NB4 (cell line): ENCODE measurements at regions not wholly inside any gene's neighbourhood (a gene's known extent, or its start where the extent isn't known, plus 50 kb on each side); places are given as distances from the start of the nearest gene placed in this dataset.

Experiments
- DNase-seq: peaks from one replicate; pipeline ENCODE4 v3.0.0; 2010; ENCODE audit warnings: low read depth
- H3K4me3 ChIP-seq: one replicate; pipeline ENCODE4 v1.5.1; 2011; ENCODE audit warnings: mild to moderate bottlenecking, low read depth, low read length, moderate library complexity
- CTCF ChIP-seq: IDR thresholded peaks from one replicate; pipeline ENCODE4 v1.5.1; 2012; ENCODE audit warnings: low read depth, low read length
- MYC ChIP-seq: IDR thresholded peaks from 2 replicates; pipeline ENCODE4 v1.6.1; 2011; ENCODE audit warnings: low read depth, low read length
- POLR2A ChIP-seq: IDR thresholded peaks from 2 replicates; pipeline ENCODE4 v1.6.1; 2011; ENCODE audit warnings: mild to moderate bottlenecking; ENCODE audit not compliant: insufficient read length; ENCODE audit errors: extremely low read depth
- TF ChIP-seq, protein P1 (sequence below): IDR thresholded peaks from 2 replicates; pipeline ENCODE4 v1.6.1; 2011; ENCODE audit warnings: low read depth, low read length

GRCh38 chr10:113301342-113301984 lies 251.4 kb upstream of the HABP2 start:
- peak; percentile 24 for TF ChIP-seq CTCF
- no peak for TF ChIP-seq POLR2A
- DNase-seq, result peak; percentile 36
- H3K4me3 ChIP-seq, result no peak overlapping the region

GRCh38 chr10:113302062-113302461 lies 250.8 kb upstream of the HABP2 start:
- no peak for DNase-seq
- TF ChIP-seq MYC (no peak), POLR2A (no peak), CTCF (no peak)
- TF ChIP-seq, protein P1, sequence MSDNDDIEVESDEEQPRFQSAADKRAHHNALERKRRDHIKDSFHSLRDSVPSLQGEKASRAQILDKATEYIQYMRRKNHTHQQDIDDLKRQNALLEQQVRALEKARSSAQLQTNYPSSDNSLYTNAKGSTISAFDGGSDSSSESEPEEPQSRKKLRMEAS, result no peak
- no peak overlapping the region for H3K4me3 ChIP-seq

DNA sequence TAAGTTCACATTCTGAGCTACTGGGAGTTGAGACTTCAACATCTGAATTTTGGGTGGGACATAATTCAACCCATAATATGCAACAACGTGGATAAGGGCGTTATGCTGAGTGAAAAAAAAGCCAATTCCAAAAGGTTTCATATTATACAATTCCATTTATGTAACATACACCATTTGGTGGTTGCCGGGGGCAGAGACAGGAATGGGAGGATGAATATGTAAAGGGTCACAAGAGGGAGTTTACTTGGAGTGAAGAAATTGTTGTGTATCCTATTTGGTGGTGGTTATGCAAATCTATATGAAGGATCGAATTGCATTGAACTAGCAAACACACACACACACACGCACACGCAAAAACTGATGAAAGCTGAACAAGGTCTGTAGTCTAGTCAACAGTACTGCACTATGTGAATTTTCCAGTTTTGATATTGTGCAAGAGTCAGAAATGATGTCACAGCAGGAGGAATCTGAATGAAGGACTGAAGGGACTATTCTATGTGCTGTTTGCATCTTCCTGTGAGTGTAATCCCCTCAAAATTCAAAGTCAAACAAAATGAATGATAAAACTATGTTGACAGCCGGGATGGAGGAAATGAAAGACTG lies 249.2 kb upstream of the HABP2 start:
- no peak for DNase-seq
- TF ChIP-seq, protein P1, result no peak
- TF ChIP-seq MYC, result no peak
- TF ChIP-seq POLR2A, result no peak
- no peak for TF ChIP-seq CTCF
- no peak overlapping the region for H3K4me3 ChIP-seq

DNA sequence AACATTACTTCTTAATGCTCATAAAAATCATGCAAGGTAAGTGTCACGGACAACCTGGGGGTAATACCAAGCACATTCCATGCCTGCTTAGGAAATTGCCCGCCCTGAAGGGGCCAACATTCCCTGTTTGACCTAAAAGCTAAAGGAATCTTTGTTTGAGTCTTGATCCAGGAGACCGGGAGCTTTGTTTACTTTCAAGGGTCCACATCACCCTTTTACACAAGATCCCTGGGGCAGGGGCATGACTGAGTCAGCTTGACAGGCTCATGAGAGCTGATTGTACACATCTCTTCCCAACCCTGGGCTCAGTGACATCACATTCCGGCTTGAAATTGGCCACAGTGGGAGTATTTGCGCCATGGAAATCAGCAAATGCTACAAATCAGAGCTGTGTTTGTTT lies 248.1 kb upstream of the HABP2 start:
- H3K4me3 ChIP-seq, result no peak overlapping the region
- TF ChIP-seq CTCF, result no peak
- TF ChIP-seq POLR2A, result no peak
- TF ChIP-seq, protein P1, result no peak
- TF ChIP-seq MYC, result no peak
- no peak for DNase-seq

DNA sequence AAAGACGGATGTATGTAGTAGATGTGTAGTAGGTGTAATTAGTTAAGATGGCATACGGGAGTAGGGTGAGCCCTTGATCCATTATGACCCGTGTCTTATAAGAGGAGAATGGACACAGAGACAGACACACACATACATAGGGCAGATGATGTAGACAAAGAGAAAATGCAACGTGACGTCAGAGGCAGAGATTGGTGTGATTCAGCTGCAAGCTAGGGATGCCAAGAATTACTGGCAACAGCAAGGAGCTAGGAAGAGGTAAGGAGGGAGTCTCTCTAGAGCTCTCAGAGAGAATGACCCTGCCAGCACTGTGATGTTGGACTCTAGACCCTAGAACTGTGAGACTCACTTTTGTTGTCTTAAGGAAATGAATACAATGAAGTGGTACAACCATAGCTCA lies 247.0 kb upstream of the HABP2 start:
- no peak for DNase-seq
- no peak for TF ChIP-seq POLR2A
- TF ChIP-seq, protein P1, result no peak
- no peak for TF ChIP-seq MYC
- no peak for TF ChIP-seq CTCF
- no peak overlapping the region for H3K4me3 ChIP-seq
